GM21576 (cell line): ENCODE measurements at regions not wholly inside any gene's neighbourhood (a gene's known extent, or its start where the extent isn't known, plus 50 kb on each side); places are given as distances from the start of the nearest gene placed in this dataset.
"Not testable (repeated sequence)": the region's sequence is repeated elsewhere in the genome, so short reads cannot be mapped to it uniquely, and the experiment has no call there.

Experiments used
- ATAC-seq: cut with Tn5 transposase; IDR thresholded peaks from one replicate; pipeline ENCODE4 v1.9.1; 2021; ENCODE audit warnings: mild to moderate bottlenecking, moderate library complexity; ENCODE audit not compliant: unreplicated experiment

DNA sequence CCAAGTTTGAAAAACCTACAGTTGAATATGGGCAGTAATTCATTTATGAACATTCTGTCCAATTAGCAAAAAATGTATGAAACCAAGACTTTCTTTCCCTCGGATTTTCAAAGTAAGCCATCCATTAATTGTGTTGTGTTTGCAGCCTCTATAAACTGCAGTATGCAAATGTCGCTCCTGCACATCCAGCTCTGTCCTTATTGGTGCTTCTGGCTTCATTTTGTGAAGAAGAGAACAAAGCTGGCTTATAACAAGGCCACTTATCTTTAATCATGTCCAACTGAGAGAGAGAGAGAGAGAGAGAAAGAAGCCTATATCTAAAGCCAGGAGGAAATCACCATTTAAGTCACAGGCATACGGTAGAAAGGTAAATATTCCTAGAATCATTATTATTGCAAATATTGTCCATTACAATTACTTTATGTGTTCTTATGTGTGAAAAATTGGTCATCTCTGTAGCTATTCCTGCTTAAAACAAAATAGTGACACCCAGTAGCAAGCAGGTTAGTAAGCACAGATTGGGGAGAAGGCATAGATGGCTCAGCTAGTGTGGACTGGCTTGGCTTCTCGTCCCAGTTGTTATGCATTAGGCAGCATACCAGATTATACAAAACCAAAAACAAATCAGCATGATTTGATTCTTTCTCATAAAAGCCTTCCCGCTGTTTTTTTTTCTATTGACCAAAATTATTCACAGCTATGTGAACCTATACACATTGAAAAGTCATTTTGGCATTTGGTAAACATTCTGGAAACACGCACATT, 726.4 kb upstream of the SOX11 start:
- no peak for ATAC-seq

DNA sequence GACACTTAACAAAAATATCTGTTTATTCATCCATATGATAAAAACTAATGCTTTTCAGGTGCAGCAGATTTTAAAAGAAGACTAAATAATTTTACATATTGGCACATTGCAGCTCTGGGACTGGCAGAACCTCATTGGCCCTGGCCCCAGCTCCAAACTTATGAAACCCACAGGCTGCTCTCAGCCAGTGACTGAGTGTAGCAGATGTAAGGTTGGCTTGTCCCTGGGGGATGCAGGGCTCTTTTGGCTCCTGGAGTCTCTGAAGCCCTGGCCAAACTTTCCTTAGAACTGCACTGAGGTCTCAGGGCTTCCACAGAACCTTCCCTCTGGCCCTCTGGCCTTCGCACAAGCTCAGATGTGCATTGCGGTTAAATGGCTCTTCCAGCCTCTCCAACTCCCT, 725.0 kb upstream of the SOX11 start:
- no peak for ATAC-seq

DNA sequence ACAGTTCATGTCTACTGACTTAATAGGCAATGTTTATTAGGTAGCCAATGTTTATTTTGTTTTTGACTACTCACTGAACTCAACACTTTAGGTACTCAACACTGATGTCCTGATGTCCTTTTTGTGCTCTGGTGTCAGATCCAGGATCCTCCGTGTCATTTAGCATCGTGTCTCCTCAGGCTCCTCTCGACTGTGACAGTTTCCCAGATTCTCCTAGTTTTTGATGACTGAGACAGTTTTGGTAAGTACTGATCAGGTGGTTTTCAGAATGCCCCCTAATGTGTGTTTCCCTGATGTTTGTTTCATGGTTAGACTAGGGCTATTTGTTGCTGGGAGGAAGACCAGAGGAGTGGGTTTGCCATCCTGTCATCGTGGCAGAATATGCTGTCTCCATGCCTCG, 719.7 kb upstream of the SOX11 start:
- ATAC-seq, result no peak

DNA sequence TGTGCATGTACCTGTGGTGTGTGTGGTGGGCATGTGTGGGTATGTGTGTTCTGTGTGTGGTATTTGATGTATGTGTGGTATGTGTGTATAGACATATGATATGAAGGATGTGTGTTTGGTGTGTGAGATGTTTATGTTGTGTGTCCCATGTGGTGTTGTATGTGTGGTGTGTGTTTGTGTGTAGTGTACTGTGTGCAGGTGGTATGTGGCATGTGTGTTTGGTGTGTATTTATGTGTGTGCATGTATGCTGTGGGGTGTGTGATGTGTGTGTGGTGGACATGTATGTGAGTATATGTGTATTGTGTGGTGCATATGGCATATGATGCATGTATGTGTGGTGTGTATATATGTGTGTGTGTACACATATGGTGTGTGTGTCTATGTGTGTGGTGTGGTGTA, 718.8 kb upstream of the SOX11 start:
- no peak for ATAC-seq

DNA sequence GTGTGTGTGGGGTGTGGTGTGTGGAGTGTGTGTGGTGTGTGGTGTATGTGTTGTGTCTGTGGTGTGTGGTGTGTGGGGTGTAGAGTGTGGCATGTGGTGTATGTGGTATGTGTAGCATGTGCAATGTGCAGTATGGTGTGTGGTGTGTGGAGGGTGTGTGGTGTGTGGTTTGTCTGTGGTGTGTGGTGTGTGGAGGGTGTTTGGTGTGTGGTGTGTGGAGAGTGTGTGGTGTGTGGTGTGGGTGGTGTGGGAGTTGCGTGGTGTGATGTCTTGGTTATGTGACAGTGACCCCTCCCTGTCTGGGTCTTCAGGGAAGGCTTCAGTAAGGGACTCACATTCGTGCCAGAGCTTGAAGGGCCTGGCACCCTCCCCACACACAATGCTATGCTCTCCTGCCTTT, 718.2 kb upstream of the SOX11 start:
- ATAC-seq, result no peak

DNA sequence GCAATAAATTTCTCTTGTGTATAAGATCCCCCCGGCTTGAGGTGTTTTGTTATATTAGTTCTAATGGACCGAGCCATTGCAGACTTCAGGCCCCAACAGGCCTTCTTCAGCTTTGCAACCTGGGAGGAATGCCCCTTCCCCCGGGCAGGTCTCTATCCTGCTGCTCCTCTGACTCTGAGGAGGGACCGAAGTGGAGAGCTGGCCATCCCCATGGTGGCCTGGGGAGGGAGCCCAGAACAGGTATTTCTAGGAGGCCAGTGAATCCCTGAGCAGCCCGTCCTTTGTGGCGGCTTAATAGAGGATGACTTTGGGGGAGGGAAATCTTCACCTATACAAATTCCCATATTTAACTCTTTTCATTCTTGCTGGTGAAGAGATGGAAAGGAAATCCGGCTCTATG, 715.8 kb upstream of the SOX11 start:
- no peak for ATAC-seq

DNA sequence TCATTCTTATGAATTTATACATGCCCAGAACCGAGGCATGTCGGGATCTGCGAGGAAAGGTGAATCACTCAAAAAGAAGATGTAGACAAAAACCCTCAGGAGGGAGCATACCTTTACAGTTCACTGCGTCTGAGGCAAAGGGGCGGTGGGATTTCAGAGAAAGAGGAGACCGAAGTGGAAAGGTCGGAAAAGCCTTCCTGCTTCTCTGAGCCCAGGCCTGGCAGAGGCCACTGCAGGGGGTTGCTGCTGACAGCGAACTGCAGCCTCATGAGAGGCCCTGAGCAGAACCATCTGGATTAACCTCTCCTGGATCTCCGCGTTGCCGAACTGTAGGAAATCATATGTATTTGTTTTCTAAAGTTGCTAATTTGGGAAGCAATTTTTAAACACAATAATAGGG, 713.1 kb upstream of the SOX11 start:
- ATAC-seq, result no peak

DNA sequence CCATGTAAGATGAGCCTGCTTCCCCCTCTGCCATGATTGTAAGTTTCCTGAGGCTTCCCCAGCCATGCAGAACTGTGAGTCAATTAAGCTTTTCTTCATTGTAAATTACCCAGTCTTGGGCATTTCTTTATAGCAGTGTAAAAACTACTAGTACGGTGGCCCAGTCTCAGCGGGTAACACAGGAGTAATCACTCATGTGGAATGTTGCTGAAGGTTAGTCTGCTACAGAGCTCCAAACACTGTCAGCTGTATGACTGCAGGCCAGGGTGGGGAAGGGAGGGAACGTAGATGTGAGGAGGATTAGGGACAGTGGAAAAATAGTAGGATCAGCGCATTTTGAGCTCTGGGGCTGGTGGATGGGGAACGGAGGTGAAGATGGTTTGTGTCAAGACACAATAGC, 711.2 kb upstream of the SOX11 start:
- ATAC-seq, result no peak

DNA sequence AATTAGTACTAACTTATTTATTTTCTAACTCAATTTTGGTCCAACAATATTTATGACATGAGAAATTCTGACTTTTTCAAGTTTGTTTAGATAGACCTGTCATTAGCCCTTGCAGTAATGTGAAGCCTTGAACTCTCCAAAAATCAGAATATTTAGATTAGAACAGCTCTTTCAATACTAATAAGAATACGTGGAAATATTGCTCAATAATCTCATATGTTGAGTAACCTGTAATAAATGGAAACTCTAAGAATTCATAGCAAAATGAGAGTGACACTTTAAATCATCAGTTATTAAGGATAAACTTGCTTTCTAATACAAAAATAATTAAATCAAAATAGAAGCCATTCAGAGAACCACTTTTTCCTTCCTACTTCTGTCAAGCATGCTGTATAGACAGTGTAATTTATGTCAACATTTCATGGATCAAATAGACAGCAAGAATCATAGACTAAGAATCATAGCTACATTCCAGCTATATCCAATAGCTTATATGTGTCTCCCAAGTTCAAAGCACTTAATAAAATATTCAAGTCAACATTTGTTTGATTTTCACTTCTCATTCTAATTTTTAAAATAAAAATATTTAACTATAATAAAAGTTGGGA, 710.3 kb upstream of the SOX11 start:
- ATAC-seq, result no peak

DNA sequence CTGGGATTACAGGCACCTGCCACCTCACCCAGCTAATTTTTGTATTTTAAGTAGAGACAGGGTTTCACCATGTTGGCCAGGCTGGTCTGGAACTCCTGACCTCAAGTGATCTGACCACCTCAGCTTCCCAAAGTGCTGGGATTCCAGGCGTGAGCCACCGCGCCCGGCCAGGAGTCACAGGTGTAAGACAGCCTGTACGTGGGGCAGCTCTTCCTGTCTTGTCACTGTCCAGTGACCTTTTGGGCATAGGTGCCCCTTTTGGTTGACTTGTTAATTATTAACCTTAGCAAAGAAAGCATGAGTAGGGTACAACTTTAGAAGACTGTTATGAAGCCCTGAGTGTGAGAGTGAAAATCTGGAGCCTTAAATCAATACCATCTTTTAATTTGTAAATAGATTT, 703.7 kb upstream of the SOX11 start:
- ATAC-seq, result not testable (repeated sequence)

DNA sequence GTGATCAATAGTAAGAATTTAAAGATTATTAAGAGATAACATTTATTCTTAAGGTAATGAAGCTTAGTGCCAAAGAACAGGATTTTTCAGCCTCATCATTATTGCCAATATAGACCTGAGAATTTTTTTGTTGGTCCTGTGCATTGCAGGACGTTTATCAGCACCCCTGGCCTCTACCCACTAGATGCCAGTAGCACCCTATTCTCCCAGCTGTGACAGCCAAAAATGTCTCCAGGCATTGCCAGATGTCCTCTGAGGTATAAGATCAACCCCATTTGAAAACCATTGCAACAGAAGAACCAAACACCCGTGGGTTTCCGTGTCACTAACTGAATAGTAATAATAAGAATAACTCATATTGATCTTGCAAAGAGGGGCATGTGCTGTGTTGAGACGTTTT, 700.0 kb upstream of the SOX11 start:
- ATAC-seq, result no peak

DNA sequence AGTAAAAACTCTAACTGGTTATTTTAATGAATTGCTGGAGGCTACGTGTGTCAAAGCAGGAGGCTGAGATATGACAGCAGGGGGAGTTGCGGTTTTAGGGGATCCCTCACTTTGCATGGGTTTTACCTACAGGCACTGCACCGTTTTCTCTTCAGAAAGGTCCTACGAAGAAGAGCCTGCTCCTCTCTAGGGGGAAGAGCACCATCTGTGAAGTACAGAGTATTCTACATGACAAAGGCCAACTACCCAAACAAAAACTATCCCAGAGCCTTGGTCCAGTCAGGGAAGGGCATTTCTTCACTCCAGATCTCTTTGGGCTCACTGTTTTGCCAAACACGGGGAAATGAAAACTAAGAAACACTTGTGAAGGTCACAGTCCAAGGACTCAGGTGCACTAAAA, 696.7 kb upstream of the SOX11 start:
- no peak for ATAC-seq

DNA sequence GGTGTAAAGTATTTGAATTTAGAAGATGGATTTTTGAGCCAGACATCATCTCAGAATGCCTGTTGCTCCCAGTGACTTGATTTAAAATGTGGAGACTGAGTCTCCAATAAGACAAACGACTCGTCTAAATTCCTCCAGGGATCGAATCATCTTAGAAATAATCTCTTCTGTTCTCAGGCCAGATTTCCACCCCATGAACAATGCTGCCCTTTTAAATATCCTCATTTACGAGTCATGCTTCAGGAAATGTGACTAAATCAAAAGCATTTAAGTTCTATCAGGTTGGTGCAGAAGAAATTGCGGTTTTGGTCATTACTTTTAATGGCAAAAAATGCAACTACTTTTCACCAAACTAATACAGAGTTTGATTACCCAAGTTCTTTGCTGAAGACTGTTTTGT, 684.6 kb upstream of the SOX11 start:
- ATAC-seq, result no peak

DNA sequence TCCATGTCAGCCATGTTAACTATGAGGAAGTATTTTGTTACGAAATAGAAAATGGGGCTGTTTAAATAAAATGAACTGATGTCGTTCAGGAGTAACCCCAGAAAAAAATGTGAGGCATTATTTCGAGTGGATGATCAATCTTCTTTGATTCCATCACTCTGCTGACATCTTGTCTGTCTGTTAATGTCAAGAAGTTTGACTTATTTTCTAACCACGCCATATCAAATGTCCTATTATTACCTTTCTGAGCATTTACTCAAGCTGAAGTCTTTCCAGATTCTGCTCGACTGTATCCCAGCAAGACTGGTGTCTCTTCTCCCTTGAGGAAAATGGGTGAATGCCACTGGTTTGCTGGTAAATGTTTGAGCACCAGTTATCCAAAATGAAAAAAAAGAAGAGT, 672.9 kb upstream of the SOX11 start:
- ATAC-seq, result no peak

DNA sequence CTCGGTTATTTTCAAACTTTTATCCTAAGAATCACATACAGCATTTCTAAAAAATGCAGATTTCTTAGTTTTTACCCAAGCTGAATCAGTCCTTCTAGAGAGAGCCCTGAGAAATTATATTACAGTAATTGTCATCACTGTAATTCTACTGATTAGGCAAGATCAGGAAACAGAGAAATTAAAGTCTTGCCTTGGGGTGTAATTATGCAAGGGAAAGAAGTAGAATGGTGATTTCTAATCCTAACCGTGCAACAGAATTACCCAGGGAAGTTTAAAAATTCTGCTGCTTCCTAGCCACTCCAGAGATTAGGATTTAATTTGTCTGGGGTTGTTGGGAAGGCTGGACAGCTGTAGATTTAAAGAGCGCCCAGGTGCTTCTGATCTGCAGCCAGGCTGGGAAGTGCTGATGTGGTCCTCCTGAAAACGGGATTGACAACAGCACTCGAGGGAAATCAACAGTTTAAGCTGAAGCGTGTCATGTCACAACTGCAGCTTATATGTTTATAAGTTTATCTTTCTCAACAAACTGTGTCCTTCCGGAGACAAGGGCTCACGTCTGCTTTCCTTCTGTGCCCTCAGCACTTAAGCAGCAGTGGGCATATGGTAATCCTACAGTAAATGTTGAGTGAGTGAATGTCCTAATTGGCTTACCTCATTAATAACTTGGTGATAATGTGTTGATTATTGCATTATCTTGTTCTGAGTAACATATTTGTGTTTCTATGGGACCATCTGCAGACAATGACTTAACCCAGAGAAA, 671.9 kb upstream of the SOX11 start:
- ATAC-seq, result no peak

DNA sequence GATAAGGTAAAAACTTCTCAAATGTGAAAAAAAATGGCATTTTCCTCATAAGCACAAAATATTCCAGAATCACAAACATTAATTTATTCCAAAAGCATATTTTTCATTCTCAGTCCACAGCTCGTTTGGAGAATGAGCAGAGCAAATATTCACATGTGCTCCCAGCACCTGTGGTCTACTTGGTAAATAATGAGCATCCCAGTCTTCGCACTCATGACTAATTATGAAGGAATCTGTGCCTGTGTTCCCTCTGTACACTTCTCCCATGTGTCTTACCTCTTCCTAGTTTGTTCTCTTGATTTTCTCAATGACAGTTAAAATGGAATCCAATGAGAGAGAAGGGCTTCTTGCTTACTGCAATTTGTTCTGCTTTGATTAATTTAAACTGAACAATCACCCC, 671.0 kb upstream of the SOX11 start:
- no peak for ATAC-seq

DNA sequence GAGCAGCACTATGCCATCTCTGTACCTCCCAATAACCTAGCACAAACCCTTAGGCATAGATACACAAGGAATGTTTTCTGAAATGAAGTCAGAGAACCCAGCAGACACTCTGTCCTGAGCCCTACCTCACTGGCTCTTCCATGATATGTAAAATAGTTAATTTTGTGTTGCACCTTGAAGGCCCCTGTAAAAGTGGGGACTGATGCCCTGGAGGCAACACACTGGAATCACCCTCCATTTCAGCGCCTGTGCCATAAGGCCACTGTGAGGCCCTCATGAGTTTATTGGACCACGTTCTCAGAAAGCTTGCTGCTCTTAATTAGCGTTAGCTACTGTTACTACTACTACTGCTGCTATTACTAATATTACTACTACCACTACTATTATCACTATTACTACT, 670.1 kb upstream of the SOX11 start:
- no peak for ATAC-seq

DNA sequence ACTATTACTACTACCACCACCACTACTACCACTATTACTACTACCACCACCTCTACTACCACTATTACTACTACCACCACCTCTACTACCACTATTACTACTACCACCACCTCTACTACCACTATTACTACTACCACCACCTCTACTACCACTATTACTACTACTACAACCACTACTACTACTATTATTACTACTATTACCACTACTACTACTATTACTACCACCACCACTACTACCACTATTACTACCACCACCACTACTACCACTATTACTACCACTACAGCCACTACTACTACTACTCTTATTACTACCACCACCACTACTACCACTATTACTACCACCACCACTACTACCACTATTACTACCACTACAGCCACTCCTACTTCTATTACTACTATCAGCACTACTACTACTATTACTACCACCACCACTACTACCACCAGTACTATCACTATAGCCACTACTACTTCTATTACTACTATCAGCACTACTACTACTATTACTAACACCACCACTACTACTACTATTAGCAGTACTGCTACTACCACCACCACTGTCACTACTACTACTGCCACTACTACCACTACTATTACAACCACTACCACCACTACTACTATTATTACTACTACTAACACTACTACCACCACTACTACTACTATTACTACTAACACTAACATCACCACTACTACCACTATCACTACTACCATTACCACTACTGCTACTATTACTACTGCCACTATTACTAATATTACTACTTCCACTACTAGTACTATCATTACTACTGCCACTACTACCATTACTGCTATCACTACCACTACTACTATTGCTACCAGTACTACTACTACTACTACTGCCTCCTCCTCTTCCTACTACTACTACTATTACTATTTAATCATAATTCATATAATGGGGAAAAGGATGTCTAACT, 669.2 kb upstream of the SOX11 start:
- ATAC-seq, result not testable (repeated sequence)

DNA sequence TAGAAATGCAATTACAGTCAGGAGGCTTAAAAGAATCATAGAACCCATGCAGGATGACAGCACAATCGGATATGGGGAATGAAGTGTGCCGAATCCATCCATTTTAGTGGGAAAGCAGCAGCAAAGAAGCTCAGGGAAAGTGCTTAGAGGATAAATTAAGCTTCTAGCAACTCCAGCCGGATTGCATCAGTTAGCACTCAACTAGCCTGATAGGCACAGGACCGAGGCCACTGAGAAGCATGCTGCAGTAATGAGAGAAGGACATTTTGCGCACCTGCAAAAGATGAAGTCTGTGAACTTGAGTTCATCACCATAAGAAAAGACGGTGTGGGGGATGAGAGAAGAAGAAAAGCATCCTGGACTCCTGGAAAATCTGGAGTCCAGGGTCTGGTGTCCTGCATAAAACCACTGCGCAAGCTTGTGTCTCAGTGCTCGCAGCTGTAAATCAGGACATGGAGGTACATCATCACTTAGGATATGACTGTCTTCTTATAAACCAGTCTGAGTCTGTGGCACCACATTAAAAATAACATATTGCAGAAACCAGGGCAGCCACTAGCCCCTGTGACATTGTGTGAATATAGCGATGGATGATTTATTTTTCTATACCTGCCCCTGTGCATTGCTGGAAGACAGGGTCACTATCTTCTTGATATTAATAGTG, 665.5 kb upstream of the SOX11 start:
- ATAC-seq, result no peak

DNA sequence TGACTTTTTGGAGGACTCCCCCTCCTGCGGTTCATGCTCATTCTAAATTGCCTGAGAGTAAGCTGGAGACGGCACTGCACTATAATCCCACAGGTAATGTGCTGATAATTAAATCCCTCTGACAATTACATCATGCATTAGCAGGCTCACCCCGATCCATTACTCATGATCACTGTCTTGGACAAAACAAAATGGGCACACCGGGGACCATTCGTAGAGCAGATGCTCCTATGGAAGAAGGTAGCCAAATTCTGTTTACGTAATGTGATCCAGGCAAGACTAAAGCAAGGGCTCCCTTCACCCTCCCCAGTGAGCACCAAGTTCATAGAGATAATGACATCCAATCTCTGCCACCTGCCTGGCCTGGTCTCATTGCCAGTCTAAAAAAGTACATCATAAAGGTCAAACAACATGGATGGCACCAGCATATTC, 657.1 kb upstream of the SOX11 start:
- ATAC-seq, result no peak

DNA sequence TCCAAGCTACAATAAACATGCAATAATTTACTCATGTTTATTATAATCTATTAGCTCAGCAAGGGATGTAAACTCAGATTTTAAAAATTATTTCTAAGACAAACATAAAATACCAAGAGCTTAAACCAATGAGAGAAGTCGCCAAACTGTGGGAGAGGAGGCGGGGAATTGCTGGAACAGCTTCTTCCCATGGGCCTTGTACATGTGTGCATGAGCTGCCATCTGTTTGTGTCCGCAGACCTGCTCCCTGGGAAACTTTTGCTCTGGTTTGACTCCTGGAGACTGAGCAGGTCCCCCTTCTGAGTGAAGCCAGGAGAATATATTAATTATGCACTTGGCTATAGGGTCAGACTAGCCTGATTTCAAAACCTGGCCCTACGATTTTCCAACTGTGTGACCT, 655.9 kb upstream of the SOX11 start:
- no peak for ATAC-seq
